MCF 10A (cell line): ENCODE measurements at regions not wholly inside any gene's neighbourhood (a gene's known extent, or its start where the extent isn't known, plus 50 kb on each side); places are given as distances from the start of the nearest gene placed in this dataset.

Experiments
- BruUV-seq: library from RNA; stranded (reverse); fragments of 400-500 nt; replicated peaks from 2 replicates; lab custom pipeline; 2021; lab: Mats Ljungman, UMichigan
- CTCF ChIA-PET: fragments of 300-600 bp; sonication (Branson Sonifier 250); formaldehyde crosslinking; extraction: SDS; loops from one replicate; lab custom pipeline; 2021; ENCODE audit warnings: antibody characterized with exemption, inconsistent platforms; lab: Yijun Ruan, JAX
- POLR2A ChIA-PET: fragments of 300-600, 350-650 bp; sonication (Branson Sonifier 250); formaldehyde crosslinking; extraction: SDS; loops from one replicate; lab custom pipeline; 2020; ENCODE audit warnings: antibody characterized with exemption, inconsistent platforms; lab: Yijun Ruan, JAX
- DNase-seq: peaks from one replicate; pipeline ENCODE4 v3.0.0-alpha.2; 2018; ENCODE audit not compliant: unreplicated experiment
- H3K27ac Mint-ChIP-seq: one replicate; pipeline ENCODE4 v1.8.0; 2022; ENCODE audit warnings: mild to moderate bottlenecking, low read depth, mixed read lengths; ENCODE audit not compliant: unreplicated experiment
- H3K27me3 Mint-ChIP-seq: one replicate; pipeline ENCODE4 v1.8.0; 2022; ENCODE audit warnings: mixed read lengths; ENCODE audit not compliant: insufficient read depth, unreplicated experiment
- H3K36me3 Mint-ChIP-seq: one replicate; pipeline ENCODE4 v1.8.0; 2022; ENCODE audit warnings: mild to moderate bottlenecking, moderate library complexity, mixed read lengths; ENCODE audit not compliant: insufficient read depth, unreplicated experiment
- H3K4me1 Mint-ChIP-seq: one replicate; pipeline ENCODE4 v1.8.0; 2022; ENCODE audit warnings: mixed read lengths; ENCODE audit not compliant: insufficient read depth, unreplicated experiment
- H3K4me3 Mint-ChIP-seq: one replicate; pipeline ENCODE4 v1.8.0; 2022; ENCODE audit warnings: mild to moderate bottlenecking, moderate library complexity, mixed read lengths; ENCODE audit not compliant: unreplicated experiment
- H3K9me3 Mint-ChIP-seq: one replicate; pipeline ENCODE4 v1.8.0; 2022; ENCODE audit warnings: mixed read lengths; ENCODE audit not compliant: unreplicated experiment
- CTCF ChIP-seq: fragments of 200-600 bp; IDR thresholded peaks from one replicate; pipeline ENCODE4 v1.8.0; 2022; ENCODE audit warnings: antibody characterized with exemption, mild to moderate bottlenecking; ENCODE audit not compliant: unreplicated experiment
- intact Hi-C: fragments of 100-400 bp; cut with micrococcal nuclease; formaldehyde crosslinking; loops from 2 replicates; pipeline ENCODE4 v1.14.1; 2022

- Mint-ChIP-seq H3K27me3 (no peaks in the 10 kb centered on the region), H3K4me1 (no peaks in the 10 kb centered on the region), H3K27ac (no peak overlapping the region), H3K36me3 (no peaks in the 10 kb centered on the region), H3K4me3 (no peak overlapping the region), H3K9me3 (no peaks in the 10 kb centered on the region)
- DNase-seq, result no peak
- intact Hi-C loops, result no loop called here
- POLR2A ChIA-PET, result no interaction called here
- CTCF ChIA-PET, result interaction anchor here (1.1 kb wide), 1 partner anchor 123 kb away, joined by 3 read pairs; no protein-coding TSS in a partner anchor
- no peak for TF ChIP-seq CTCF
- no TSS peak for BruUV-seq
Measured at GRCh38 chr5:28468166-28468565, 1429.8 kb upstream of the CDH9 start.

- no TSS peak for BruUV-seq
- no peak overlapping the region for H3K4me3 Mint-ChIP-seq
- ChIA-PET CTCF (interaction anchor here (2.6 kb wide), 1 partner anchor 10 kb away, joined by 15 read pairs; no protein-coding TSS in a partner anchor), POLR2A (no interaction called here)
- H3K9me3 Mint-ChIP-seq, result no peaks in the 10 kb centered on the region
- no peaks in the 10 kb centered on the region for H3K27me3 Mint-ChIP-seq
- intact Hi-C loops, result no loop called here
- no peak for TF ChIP-seq CTCF
- no peaks in the 10 kb centered on the region for H3K4me1 Mint-ChIP-seq
- DNase-seq, result no peak
- no peaks in the 10 kb centered on the region for H3K36me3 Mint-ChIP-seq
- H3K27ac Mint-ChIP-seq, result no peak overlapping the region
Measured at GRCh38 chr5:28463728-28464127, 1425.3 kb upstream of the CDH9 start.

- TF ChIP-seq CTCF, result no peak
- DNase-seq, result no peak
- Mint-ChIP-seq H3K4me3 (no peak overlapping the region), H3K36me3 (no peaks in the 10 kb centered on the region), H3K27ac (no peak overlapping the region), H3K27me3 (no peaks in the 10 kb centered on the region), H3K9me3 (peaks cover 14% of the 10 kb centered on the region), H3K4me1 (no peaks in the 10 kb centered on the region)
- CTCF ChIA-PET, result interaction anchor here (1.5 kb wide), 1 partner anchor 22 kb away, joined by 4 read pairs; no protein-coding TSS in a partner anchor
- intact Hi-C loops, result no loop called here
- POLR2A ChIA-PET, result interaction anchor here (0.6 kb wide), 1 partner anchor 1123 kb away, joined by 3 read pairs; no protein-coding TSS in a partner anchor
- BruUV-seq, result no TSS peak
Measured at GRCh38 chr5:28451483-28451882, 1413.1 kb upstream of the CDH9 start.

GRCh38 chr5:28450997-28451396 is 1412.6 kb upstream of the CDH9 start:
- ChIA-PET POLR2A (no interaction called here), CTCF (interaction anchor here (1.5 kb wide), 1 partner anchor 22 kb away, joined by 4 read pairs; no protein-coding TSS in a partner anchor)
- Mint-ChIP-seq H3K36me3 (no peaks in the 10 kb centered on the region), H3K9me3 (peaks cover 14% of the 10 kb centered on the region), H3K4me3 (no peak overlapping the region), H3K4me1 (no peaks in the 10 kb centered on the region), H3K27ac (no peak overlapping the region), H3K27me3 (no peaks in the 10 kb centered on the region)
- no peak for DNase-seq
- TF ChIP-seq CTCF, result no peak
- intact Hi-C loops, result no loop called here
- no TSS peak for BruUV-seq
